ENCODE measurements at regions not wholly inside any gene's neighbourhood (a gene's known extent, or its start where the extent isn't known, plus 50 kb on each side); places are given as distances from the start of the nearest gene placed in this dataset.

DNA sequence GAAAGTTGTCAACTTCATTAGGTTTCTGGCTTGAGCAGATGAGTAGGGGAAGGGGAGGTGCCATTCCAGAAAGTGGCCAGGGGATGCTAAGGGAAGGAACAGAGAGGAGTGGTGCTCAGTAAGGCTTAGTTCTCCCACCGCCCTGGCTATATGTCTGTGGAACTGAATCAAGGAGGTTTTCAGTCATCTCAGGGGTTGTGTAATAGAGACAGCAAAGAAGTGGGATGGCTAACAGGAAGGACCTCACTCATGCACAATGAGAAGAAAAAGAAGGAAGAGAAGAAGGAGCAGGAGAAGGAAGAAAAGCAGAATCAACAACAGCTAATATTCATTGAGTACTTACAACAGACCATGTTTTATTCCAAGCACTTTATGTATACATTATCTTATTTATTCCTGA is 368.7 kb downstream of the MID1IP1 start (continued):
- TF ChIP-seq, protein P1, sequence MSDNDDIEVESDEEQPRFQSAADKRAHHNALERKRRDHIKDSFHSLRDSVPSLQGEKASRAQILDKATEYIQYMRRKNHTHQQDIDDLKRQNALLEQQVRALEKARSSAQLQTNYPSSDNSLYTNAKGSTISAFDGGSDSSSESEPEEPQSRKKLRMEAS (IDR thresholded peaks at IDR 0.05) = no peak
- TF ChIP-seq, protein P2, sequence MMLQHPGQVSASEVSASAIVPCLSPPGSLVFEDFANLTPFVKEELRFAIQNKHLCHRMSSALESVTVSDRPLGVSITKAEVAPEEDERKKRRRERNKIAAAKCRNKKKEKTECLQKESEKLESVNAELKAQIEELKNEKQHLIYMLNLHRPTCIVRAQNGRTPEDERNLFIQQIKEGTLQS (IDR thresholded peaks at IDR 0.05) = no peak
- TF ChIP-seq YY1 (IDR thresholded peaks at IDR 0.05; ENCODE audit: extremely low read depth, insufficient replicate concordance, low read depth, low read length) = no peak
- TF ChIP-seq ZNF274 (IDR thresholded peaks at IDR 0.05; ENCODE audit: low read depth, low read length) = no peak

DNA sequence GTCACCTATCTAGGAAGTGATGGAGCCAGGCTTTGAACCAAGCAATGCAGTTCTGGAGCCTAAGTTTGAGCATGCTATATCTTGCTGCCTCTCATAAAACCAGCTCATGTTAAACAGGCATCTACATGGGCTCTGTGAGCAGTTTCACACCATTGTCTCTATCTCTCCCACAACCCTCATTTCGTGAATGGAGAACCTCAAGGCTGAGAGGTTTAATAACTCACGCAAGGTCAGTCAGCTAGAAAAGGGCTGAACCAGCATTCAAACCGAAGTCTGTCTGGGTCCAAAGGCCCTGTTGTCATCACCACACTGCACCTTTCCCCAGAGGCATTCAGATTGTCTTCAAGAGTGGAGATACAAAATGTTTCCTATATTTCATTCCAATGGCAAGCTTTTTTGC is 369.2 kb downstream of the MID1IP1 start:
- H3K36me3 ChIP-seq (ENCODE audit: control insufficient read depth in 1 of 2, insufficient read depth in 2 of 2, low read length in 2 of 2) = no peaks in the 10 kb centered on the region
- TF ChIP-seq, protein P3, sequence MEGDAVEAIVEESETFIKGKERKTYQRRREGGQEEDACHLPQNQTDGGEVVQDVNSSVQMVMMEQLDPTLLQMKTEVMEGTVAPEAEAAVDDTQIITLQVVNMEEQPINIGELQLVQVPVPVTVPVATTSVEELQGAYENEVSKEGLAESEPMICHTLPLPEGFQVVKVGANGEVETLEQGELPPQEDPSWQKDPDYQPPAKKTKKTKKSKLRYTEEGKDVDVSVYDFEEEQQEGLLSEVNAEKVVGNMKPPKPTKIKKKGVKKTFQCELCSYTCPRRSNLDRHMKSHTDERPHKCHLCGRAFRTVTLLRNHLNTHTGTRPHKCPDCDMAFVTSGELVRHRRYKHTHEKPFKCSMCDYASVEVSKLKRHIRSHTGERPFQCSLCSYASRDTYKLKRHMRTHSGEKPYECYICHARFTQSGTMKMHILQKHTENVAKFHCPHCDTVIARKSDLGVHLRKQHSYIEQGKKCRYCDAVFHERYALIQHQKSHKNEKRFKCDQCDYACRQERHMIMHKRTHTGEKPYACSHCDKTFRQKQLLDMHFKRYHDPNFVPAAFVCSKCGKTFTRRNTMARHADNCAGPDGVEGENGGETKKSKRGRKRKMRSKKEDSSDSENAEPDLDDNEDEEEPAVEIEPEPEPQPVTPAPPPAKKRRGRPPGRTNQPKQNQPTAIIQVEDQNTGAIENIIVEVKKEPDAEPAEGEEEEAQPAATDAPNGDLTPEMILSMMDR (IDR thresholded peaks at IDR 0.05 in 2 of 3, conservative IDR thresholded peaks at IDR 0.05 in 1 of 3; ENCODE audit: borderline replicate concordance in 1 of 3, insufficient read depth in 1 of 3, low read depth in 2 of 3, low read length in 2 of 3) = no peak
- TF ChIP-seq SRF (IDR thresholded peaks at IDR 0.05; ENCODE audit: low read depth) (no peak), ZFX (IDR thresholded peaks at IDR 0.05) (no peak), CBX3 (IDR thresholded peaks at IDR 0.05; ENCODE audit: low read depth) (no peak), SIN3A (IDR thresholded peaks at IDR 0.05; ENCODE audit: low read depth) (no peak), JUND (IDR thresholded peaks at IDR 0.05) (no peak)
- TF ChIP-seq, protein P2 (IDR thresholded peaks at IDR 0.05) = no peak
- TF ChIP-seq, protein P4, sequence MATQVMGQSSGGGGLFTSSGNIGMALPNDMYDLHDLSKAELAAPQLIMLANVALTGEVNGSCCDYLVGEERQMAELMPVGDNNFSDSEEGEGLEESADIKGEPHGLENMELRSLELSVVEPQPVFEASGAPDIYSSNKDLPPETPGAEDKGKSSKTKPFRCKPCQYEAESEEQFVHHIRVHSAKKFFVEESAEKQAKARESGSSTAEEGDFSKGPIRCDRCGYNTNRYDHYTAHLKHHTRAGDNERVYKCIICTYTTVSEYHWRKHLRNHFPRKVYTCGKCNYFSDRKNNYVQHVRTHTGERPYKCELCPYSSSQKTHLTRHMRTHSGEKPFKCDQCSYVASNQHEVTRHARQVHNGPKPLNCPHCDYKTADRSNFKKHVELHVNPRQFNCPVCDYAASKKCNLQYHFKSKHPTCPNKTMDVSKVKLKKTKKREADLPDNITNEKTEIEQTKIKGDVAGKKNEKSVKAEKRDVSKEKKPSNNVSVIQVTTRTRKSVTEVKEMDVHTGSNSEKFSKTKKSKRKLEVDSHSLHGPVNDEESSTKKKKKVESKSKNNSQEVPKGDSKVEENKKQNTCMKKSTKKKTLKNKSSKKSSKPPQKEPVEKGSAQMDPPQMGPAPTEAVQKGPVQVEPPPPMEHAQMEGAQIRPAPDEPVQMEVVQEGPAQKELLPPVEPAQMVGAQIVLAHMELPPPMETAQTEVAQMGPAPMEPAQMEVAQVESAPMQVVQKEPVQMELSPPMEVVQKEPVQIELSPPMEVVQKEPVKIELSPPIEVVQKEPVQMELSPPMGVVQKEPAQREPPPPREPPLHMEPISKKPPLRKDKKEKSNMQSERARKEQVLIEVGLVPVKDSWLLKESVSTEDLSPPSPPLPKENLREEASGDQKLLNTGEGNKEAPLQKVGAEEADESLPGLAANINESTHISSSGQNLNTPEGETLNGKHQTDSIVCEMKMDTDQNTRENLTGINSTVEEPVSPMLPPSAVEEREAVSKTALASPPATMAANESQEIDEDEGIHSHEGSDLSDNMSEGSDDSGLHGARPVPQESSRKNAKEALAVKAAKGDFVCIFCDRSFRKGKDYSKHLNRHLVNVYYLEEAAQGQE (IDR thresholded peaks at IDR 0.05; ENCODE audit: low read depth) = no peak
- TF ChIP-seq, protein P1 (IDR thresholded peaks at IDR 0.05) = no peak
- no peaks in the 10 kb centered on the region for H3K9me2 ChIP-seq (ENCODE audit: insufficient read depth)
- H2AFZ ChIP-seq (ENCODE audit: low read depth, low read length, poor library complexity, severe bottlenecking) = no peak overlapping the region
- no peak overlapping the region for H3K9ac ChIP-seq (ENCODE audit: low read length)
- BruUV-seq (replicated peaks) = no TSS peak
- ChIA-PET RAD21 (ENCODE audit: low non-redundant PET in 1 of 2, low total read pairs in 2 of 2, uncharacterized antibody in 2 of 2, unreplicated experiment in 2 of 2) (no interaction called here), CTCF (no interaction called here), POLR2A (no interaction called here)
- H3K79me2 ChIP-seq (ENCODE audit: insufficient read depth, low read length) = no peaks in the 10 kb centered on the region
- no peaks in the 10 kb centered on the region for H4K20me1 ChIP-seq (ENCODE audit: insufficient read depth)
- H3K27me3 ChIP-seq (ENCODE audit: insufficient read depth, low read length) = no peaks in the 10 kb centered on the region
- ATAC-seq = no peak
- H3K4me2 ChIP-seq (ENCODE audit: low read length) = no peak overlapping the region
- no peaks in the 10 kb centered on the region for H3K9me3 ChIP-seq (ENCODE audit: control insufficient read depth in 1 of 2, insufficient read depth in 1 of 2, low read depth in 1 of 2, low read length in 2 of 2)
- no peak overlapping the region for H3K4me3 ChIP-seq (replicated peaks in 1 of 2; ENCODE audit: low read depth in 1 of 2, low read length in 2 of 2)
- intact Hi-C loops (cut with micrococcal nuclease) = no loop called here
- H3K27ac ChIP-seq (ENCODE audit: low read depth, low read length) = no peak overlapping the region
- no peak for DNase-seq (ENCODE audit: low read depth, low spot score)
- H3K4me1 ChIP-seq (ENCODE audit: control insufficient read depth in 1 of 2, insufficient read depth in 2 of 2, low read length in 2 of 2) = no peaks in the 10 kb centered on the region

All from HCT116 (cell line).